ENCODE measurements at regions not wholly inside any gene's neighbourhood (a gene's known extent, or its start where the extent isn't known, plus 50 kb on each side); places are given as distances from the start of the nearest gene placed in this dataset.
"Not testable (repeated sequence)": the region's sequence is repeated elsewhere in the genome, so short reads cannot be mapped to it uniquely, and the experiment has no call there.

DNA sequence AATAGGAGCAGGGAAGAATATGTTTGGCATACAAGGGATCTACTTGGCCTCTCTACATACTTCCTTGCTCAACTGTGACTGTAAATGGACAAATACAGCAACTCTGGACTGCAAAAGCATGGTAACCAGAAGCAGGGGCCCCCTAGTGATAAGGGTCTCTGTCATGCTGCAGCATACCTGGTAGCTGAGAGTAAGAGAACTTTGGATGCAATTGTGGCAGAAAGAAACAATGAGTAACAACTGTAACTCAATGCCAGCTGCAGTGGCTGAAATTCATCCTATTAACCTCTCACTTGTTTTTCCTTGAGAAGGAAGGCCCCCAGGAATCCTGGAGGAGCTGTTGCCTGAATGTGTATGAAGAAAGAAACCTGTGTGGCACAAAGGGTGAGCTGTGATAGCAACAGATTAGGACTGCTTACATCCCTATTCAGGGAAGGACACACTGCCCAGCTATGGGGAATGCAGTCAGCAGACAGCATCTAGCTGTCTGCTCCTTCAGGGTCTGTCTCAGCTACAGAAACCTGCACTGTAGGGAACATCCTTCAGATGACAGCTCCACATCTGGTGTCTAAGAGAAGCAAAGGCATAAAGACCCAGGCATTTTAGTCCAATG is 468.1 kb upstream of the ACTBL2 start:
- DNase-seq (ENCODE audit: low spot score) = no peak

DNA sequence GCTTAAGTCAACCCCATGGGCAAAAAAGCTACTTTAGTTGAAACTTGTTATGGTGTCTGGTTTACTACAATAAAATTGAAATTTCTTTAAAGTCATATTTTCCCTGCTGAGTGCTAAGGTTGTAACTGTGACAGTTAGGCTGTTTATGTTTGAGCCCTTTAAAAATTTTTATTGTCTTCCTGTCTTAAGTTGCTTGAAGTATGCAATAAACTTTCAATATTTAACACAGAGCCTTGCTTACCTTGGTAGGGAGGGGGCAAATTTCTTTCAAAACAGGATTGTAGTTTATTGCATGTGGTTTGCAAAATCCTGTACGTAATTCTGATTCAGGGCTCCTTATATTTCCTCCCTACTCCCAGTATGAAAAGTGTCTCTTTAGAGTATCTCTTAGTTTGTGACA is 465.5 kb upstream of the ACTBL2 start:
- DNase-seq (ENCODE audit: low spot score) = no peak

DNA sequence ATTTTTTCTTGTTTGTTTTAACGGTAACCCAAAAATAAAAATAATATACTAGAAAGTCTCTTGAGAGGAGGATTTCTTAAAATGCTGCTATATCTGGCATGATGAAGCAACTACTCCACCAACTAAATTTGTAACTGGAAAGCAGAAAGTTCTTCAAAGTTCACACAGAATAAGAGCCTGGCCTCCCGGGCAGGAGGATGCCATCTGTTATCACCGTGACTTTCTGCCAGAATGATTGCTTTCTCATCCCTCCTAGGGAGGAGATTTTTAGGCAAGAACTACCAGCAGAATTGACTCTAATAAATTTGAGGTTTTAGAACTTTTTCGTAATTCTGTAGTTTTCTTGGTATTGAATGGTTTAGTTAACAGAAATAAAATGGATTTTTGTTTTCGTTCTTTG is 464.6 kb upstream of the ACTBL2 start:
- no peak for DNase-seq (ENCODE audit: low spot score)

DNA sequence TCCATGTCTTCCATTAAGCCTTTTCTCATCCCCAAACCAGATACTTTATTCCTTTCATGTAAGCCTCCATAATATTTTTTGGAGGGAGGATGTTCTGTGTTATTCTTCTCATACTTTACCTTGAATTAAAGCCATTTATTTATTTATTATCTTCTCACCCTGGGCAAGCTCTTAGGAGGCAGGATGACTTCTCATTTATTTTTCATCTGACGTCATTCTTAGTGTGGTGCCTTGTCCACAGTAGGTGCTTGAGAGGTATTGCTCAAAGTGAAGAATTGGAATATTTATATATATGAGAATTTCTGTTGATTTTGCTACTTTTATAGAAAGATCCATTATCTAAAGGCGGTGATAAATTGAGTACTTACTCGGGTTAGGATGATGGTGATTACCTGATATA is 458.3 kb upstream of the ACTBL2 start:
- no peak for DNase-seq (ENCODE audit: low spot score)

DNA sequence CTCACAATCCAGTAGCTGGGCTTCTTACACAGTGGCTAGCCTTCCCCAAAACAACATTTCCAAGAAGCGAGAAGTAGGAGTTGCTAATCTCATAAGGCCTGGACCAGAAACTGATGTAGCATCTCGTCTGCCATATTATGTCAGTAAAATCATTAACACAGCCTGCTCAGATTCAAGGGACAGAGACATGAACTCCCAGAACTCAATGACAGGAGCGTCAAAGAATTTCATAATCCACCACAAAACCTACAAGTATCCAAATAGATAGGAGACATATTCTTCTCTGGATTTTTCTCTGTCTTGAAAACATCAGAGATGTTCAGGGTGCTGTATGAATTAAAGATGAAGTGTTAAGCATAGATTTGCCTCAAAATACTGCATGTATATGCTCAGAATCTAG is 457.6 kb upstream of the ACTBL2 start:
- DNase-seq (ENCODE audit: low spot score) = no peak

DNA sequence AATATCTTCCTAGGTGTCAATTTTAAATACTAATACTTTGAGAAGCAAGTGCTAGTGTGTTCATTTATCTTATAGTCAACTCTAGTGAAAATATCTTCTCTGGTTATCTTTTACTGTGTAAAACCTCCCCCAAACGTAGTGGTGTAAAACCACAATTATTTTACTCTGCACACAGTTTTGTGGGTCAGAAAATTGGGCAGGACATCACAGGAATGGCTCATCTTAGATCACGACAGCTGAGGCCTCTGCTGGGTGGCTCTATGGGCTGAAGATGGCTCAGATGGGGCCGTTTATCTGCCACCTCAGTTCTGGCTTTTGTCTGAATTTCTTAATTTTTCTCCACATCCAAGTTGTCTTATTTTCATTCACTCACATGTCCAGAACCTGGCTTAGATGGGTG is 457.2 kb upstream of the ACTBL2 start:
- no peak for DNase-seq (ENCODE audit: low spot score)

DNA sequence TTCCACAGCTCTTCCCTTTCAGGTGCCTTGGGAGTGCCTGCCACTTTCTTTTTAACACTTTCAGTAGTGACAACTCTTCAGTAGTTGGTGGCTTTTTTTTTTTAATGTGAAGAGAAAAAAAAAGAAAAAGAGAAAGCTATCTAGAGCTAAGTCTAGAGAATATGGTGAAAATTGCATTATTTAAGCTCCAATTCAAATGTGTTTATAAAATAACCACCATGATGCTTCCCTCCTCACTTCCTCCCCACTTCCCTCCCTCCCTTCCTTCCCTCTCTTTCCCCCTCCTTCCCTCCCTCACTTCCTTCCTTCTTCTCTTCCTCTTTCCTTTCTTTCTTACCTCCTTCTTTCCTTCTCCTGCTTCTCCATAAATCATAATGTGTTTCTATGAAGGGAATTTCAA is 456.7 kb upstream of the ACTBL2 start:
- no peak for DNase-seq (ENCODE audit: low spot score)

DNA sequence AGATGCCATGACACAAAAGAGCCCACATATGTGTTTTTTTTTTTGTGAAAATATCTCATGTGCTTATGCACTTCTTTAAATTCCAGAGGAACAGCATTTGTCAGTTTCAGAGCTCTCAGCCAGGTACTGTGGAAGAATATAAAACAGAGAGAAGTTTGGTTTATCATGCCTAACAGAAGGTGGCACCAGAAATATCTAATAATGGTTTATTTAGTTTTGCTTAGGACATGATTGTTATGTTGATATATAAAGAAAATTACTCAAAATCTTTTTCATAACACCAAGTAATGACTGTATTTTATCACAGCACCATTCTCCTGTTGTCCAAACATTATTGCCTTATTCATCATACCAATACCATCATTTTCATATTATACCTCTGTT is 455.6 kb upstream of the ACTBL2 start:
- no peak for DNase-seq (ENCODE audit: low spot score)

DNA sequence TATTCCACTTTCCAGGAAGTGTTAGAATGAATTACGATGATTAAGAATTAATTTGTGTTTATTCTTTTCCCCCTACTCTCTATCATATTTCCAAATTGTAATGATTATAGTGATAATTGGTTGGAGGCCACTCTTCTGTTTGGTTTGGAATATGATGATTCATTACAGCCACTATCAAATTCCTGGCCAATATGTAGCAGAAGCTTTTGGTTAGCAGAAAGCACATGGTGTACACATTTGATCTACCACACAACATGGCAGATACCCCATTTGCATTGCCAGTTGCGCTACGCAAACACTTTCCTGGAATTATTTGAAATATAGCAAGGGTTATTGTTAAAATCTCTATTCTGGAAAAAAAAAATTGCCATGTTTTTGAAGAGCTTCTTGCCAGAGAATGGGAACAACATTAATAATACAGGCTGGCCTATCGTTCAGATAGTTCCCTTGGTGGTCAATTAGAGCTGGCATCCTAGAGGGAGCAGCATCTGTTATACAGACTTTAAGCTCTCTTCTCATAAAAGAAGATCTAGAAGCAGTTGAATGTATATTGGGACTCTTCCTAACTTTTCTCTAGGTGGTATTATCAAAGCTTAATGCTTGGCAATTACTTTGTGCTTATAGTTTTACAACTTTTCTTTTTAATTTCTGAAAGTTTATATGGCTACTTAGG is 455.0 kb upstream of the ACTBL2 start:
- DNase-seq (ENCODE audit: low spot score) = no peak

DNA sequence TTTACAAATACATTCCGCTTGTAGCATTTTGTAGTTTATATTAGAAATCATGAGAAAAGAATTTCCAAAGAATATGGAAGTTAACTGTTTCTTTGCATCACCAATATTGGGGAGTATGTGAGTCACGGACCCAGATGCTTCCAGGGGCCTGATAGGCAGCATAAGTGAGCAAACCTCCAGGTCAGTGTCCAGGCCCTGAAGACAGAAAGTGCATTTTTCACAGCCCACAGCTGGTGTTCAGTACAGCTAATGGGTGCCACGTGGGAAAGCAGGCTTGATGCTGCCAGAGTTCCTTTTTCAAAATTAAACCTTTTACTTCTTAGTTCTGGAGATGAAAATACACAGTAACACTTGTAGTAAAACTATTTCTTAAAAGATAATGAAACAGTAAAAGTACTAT is 454.4 kb upstream of the ACTBL2 start:
- no peak for DNase-seq (ENCODE audit: low spot score)

DNA sequence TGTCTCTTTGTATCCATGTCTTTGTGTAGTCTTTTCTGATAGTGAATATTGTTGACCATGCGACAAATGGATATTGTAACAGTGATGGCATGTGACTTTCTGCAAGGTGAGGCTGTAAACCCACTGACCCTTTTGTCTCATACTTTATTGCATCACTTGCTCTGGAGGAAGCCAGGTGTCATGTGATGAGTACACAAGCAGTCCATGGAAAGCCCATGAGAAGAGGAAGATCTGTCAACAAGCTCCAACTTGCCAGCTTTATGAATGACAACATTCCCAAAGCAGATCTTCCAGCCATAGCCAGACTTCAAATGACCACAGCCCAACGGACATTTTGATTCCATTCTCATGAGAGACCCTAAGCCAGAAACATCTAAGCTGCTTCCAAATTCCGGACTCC is 450.1 kb upstream of the ACTBL2 start:
- DNase-seq (ENCODE audit: low spot score) = no peak

DNA sequence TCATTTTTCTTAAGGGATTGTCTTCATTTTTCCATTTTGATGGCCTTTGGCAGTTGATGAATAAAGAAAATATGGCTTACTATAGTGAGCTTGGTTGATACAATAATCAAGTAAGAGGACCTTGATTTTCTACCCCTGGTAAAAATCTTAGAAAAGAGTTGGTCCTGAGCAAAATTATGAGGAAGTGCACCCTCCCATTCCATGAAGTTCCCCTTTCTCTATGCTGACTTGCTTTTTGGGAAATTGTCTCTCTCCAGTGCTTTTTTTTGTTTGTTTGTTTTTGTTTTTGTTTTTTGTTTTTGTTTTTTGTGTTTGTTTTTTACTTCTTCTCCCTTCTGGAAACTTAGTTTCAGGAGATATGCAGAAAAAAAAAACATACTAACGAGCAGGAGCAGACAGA is 449.2 kb upstream of the ACTBL2 start:
- no peak for DNase-seq (ENCODE audit: low spot score)

DNA sequence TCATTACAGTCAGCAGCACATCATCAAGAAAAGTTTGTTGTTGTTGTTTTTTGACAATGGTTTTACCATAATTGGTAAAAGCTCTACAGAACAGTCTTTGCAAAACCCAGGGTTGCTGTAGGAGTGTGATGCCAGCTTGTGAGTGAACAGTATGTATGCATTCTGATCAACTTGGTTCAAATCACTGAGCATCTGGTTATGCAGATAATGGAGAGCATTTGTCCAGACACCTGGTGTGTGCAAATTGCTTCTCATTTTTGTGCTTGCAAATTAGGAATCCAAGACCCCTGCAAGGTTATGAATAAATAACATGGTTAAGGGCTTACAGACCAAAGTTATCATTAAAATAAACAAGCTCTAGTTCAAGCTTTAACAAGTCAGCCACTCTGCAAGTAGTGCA is 448.7 kb upstream of the ACTBL2 start:
- DNase-seq (ENCODE audit: low spot score) = no peak

DNA sequence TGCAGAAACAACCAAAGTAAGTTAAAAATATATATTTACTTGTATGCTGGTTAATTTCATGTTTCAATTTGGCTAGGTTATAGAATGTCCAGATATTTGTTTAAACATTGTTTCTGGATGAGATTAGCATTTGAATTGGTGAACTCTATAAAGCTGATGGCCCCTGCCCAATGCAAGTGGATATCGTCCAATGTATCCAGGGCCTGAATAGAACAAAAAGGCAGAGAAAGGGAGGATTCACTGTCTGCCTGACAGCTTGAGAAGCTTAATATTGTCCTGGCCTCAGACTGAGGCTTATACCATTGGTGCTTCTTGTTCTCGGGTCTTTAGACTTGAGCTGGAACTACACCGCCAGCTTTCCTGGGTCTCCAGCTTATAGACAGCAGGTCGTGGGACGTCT is 446.7 kb upstream of the ACTBL2 start:
- no peak for DNase-seq (ENCODE audit: low spot score)

DNA sequence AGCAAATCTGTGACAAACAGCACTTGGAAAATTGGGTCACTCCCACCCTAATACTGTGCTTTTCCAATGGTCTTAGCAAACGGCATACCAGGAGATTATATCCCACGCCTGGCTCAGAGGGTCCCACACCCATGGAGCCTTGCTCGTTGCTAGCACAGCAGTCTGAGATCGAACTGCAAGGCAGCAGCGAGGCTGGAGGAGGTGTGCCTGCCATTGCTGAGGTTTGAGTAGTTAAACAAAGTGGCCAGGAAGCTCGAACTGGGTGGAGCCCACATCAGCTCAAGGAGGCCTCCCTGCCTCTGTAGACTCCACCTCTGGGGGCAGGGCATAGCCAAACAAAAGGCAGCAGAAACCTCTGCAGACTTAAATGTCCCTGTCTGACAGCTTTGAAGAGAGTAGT is 440.5 kb upstream of the ACTBL2 start:
- DNase-seq (ENCODE audit: low spot score) = not testable (repeated sequence)

DNA sequence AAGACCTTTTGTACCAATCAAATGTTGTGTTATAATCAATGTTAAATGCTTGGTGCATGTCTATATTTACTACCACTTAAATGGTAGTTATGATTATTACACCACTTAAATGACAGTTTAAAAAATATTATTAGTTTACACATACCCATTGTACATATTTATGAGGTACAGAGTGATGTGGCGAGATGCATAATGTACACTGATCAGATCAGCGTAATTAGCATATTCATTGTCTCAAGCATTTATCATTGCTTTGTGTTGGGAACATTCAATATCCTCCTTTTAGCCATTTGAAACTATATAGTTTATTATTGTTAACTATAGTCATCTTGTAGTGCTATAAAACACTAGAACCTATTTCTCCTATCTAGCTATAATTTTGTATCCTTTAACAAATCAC is 434.4 kb upstream of the ACTBL2 start:
- DNase-seq (ENCODE audit: low spot score) = no peak

DNA sequence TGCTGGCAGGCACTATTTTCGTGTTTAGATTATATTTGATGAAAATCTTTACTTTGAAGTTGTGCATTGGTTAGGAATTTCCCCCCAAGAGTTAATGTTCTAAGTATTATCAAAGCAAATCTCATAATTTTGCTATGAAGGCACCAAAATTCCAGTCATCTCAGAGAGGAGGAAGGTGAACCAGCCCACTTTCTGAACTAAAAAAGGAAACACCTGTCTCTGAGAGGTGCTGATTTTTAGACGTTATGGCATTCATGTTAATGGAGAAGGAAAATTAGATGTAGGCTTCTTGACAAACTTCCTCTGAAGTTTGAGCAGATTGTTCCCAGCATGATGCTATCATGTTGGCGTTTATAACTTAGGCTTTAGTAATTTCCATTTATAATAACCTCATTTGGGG is 432.9 kb upstream of the ACTBL2 start:
- no peak for DNase-seq (ENCODE audit: low spot score)

DNA sequence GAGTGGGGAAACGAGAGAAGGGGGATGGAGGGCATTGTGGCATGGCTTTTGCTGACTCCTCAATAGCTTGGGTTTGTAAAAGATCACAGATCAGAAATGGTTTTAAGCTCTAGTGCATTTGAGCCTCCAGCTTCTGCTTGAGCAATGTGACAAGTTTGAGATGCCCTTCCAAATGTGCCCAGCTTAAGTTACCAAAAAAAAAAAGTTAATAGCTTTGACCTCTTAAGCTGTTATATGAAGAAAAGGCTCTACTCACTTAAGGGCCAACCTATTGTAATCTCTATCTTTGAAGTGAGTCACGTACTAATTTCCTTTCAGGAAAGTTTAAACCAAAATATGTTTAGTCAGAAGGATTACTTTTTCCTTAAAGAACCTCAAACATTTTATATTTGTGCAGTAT is 428.8 kb upstream of the ACTBL2 start:
- DNase-seq (ENCODE audit: low spot score) = no peak

DNA sequence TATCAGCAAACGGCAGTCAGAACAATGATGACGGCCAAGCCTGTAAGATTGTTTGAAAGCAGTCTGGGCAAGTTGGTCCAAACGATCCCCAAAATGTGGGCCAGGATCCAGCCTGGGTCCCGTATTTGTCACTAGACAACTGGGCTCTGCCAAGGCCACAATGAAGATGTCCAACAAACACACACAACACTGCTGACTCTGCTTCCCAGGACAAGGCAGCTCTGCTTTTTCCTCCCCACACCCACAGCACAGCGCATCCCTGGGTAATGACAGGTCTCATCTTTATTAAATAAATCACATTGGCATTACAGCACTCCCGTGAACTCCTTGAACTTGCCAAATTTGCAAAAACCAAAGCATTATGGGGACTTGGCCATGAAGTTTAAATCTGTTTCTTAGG is 424.1 kb upstream of the ACTBL2 start:
- no peak for DNase-seq (ENCODE audit: low spot score)

DNA sequence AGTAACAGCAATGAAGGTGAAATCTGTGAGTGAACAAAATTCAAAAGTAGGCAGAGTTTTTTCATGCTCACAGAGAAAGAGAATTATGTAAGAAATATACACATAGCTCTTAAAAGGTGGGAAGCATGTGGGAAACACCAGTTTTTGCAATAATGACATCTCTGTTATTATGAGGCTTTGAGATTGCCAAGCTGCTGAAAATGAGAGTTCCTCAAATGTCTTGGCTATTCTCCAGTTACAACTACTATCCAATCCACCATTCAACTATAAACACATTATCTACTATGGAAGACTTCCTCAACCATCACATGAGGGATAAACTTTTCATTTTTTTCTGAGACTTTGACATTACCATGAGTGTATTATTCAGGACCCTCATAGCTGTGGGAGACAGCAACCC is 420.8 kb upstream of the ACTBL2 start:
- DNase-seq (ENCODE audit: low spot score) = no peak

DNA sequence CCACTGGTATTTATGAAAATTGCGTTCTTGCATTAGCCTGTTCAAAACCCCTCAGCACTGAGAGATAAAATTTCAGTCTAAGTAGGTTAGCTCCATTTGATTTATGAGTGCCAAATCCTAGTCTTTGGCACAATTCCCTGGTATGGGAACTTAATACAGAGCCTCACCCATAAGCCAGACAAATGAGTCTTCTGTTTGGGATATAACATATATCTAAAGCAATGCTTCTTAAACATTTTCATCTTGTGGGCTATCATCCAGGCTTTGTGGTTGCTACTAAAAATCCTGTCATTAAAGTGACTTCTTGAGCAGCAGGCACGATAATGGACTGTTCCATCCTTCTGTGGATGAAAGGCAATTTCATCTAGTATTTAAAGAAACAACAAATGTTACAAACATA is 419.5 kb upstream of the ACTBL2 start:
- no peak for DNase-seq (ENCODE audit: low spot score)

DNA sequence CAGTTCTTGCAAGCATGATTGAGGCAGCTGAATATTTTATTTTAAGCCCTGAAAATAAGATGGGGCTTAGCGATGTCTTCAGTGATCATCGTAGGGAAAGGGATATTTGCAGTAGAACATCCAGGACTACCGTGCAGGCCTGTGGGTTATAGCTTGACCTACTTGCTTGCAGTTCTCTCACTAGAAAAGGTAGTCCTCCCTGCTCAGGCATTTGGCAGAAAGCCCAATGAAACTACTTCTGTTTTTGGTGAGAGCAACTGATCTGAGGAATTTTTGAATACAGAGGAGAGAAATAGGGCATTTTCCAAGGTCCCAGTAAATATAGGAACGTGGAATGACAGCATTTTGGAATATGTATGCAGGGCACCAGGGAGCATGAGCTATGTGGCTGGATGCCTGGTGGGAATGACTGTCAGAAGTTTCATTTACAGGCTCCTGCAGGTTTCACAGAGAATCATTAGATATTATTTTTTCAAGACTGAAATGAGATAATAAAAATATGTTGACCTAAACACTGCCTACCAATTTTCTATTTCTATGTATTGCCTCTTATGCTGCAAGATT is 417.9 kb upstream of the ACTBL2 start:
- no peak for DNase-seq (ENCODE audit: low spot score)

DNA sequence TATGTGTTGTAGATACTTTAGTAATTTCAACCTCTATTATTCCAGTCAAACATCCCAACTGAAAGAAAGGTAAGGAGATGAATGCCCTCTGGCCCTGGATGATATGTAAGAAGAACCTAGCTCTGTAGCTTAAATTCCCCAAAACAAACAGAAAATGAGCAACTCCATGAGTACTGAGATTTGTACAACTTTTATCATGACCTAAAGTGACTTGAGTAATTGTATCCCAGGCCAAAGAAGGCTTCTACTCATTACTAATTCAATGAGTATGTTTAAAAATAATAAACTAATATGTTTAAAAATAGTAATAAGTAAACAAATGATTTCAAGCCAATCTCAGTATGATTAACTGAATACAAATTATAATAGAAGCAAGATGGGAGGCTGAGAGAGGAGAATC is 414.0 kb upstream of the ACTBL2 start:
- DNase-seq (ENCODE audit: low spot score) = no peak

DNA sequence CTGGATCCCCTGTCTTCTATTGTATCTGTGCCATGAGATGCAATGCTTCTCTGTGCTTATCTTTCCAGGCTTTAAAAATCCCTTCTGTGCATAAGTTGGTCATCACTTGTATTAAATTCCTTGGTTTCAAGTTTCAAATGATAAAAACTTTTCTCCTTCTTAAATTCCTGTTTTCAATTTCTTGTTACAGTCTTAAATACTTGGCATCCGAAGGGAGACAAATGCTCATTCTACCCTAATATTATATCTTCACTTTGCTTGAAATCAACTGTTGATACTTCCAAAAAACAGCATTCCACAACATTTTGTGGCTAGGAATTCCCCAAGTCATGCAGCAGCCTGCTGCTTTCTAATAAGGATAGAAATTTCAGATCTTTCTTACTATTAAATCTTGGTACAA is 413.2 kb upstream of the ACTBL2 start:
- DNase-seq (ENCODE audit: low spot score) = no peak
